ENCODE measurements at regions not wholly inside any gene's neighbourhood (a gene's known extent, or its start where the extent isn't known, plus 50 kb on each side); places are given as distances from the start of the nearest gene placed in this dataset.

DNA sequence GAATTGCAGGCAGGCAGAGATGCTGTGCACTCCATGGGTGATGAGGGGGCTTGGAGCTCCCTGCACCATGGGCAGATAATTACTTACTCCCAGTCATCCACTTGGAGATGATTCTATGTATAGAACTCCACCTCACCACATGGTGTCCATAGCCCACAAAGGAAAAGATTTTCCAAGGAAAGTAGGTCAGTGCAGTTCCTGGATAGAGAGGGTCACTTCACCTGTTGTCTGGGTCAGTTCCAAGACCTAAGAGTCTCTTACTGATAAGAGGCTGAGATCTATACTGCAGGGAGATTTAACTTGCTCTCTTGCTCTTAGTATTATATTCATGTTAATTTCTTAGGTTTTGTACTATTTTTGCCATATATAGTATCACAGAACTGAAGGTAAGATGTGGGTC, 113.9 kb upstream of the BRINP1 start:
- intact Hi-C loops (cut with micrococcal nuclease), result no loop called here
- H3K36me3 Mint-ChIP-seq, result no peaks in the 10 kb centered on the region
- CTCF ChIA-PET (ENCODE audit: partially characterized antibody), result no interaction called here

DNA sequence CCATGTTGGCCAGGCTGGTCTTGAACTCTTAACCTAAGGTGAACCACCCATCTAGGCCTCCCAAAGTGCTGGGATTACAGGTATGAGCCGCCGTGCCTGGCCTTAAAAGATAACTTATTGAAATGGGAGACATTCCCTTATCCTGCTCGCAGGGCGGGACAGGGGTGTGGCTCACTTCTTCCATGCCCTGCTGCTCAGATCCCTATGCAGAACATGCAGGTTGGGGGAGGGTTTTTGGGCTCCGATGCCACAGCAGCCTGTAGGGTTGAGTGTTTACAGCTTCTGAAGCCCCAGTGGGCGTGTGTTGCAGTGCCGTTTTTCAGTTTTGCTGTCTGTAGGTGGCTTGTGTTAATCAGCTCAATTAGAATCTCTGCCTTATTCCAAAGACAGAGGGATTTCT, 108.0 kb upstream of the BRINP1 start:
- intact Hi-C loops (cut with micrococcal nuclease), result no loop called here
- DNase-seq, result no peak
- H3K9me3 Mint-ChIP-seq, result peaks cover 0 to 8% (median 2%) of the 10 kb centered on the region in 8 donors
- H3K4me1 Mint-ChIP-seq, result no peaks in the 10 kb centered on the region
- no peak overlapping the region for H3K4me3 Mint-ChIP-seq
- Histone ChIP-seq H3K9me3 (ENCODE audit: control insufficient read depth in 1 of 2, low read length in 2 of 2) (no peaks in the 10 kb centered on the region), H3K36me3 (ENCODE audit: insufficient read depth, low read length) (no peaks in the 10 kb centered on the region), H3K27me3 (ENCODE audit: insufficient read depth, low read length) (no peaks in the 10 kb centered on the region), H3K4me3 (ENCODE audit: low read length in 2 of 2) (no peak overlapping the region), H3K4me1 (ENCODE audit: insufficient read depth, low read length) (no peaks in the 10 kb centered on the region), H3K27ac (ENCODE audit: low read depth, low read length) (no peak overlapping the region)
- ChIA-PET CTCF (ENCODE audit: partially characterized antibody) (no interaction called here), POLR2A (ENCODE audit: partially characterized antibody) (no interaction called here)
- no peaks in the 10 kb centered on the region for H3K36me3 Mint-ChIP-seq
- peaks cover 0 to 1% of the 10 kb centered on the region in 2 donors for H3K27me3 Mint-ChIP-seq
- H3K27ac Mint-ChIP-seq, result no peak overlapping the region

More for the DNA sequence above, 113.9 kb upstream of the BRINP1 start:
- Mint-ChIP-seq H3K27ac (no peak overlapping the region), H3K4me1 (no peaks in the 10 kb centered on the region), H3K4me3 (no peak overlapping the region), H3K27me3 (no peaks in the 10 kb centered on the region), H3K9me3 (peaks cover 0 to 7% (median 4%) of the 10 kb centered on the region in 8 donors)
- Histone ChIP-seq H3K4me1 (ENCODE audit: insufficient read depth, low read length) (no peaks in the 10 kb centered on the region), H3K4me3 (ENCODE audit: low read length in 2 of 2) (no peak overlapping the region), H3K36me3 (ENCODE audit: insufficient read depth, low read length) (no peaks in the 10 kb centered on the region), H3K9me3 (ENCODE audit: control insufficient read depth in 1 of 2, low read length in 2 of 2) (no peaks in the 10 kb centered on the region), H3K27ac (ENCODE audit: low read depth, low read length) (no peak overlapping the region), H3K27me3 (ENCODE audit: insufficient read depth, low read length) (no peaks in the 10 kb centered on the region)
- DNase-seq, result no peak
- POLR2A ChIA-PET (ENCODE audit: partially characterized antibody), result no interaction called here

DNA sequence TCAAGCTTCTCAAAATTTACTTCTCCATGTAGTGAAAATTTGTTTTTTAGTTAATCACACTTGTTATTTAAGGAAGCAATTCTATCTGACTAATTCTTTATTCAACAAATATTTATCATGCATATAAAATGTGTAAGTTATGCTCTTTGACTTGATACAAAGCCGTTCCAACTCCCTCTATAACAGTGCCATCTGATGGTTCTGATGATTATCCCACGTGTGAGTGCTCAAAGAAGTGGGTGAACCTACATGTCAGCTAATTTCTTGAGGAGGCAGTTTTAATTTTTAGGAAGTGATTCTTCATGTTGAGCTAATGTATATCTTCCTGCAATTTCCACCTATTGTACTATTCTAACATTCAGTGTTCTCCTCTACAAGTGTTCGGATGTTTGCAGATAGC, 88.8 kb upstream of the BRINP1 start:
- H3K4me3 ChIP-seq (ENCODE audit: low read length in 2 of 2), result no peak overlapping the region
- no peaks in the 10 kb centered on the region for H3K4me1 Mint-ChIP-seq
- ChIA-PET POLR2A (ENCODE audit: partially characterized antibody) (no interaction called here), CTCF (ENCODE audit: partially characterized antibody) (no interaction called here)
- no peaks in the 10 kb centered on the region for H3K4me1 ChIP-seq (ENCODE audit: insufficient read depth, low read length)
- no peaks in the 10 kb centered on the region for H3K36me3 ChIP-seq (ENCODE audit: insufficient read depth, low read length)
- H3K27me3 Mint-ChIP-seq, result no peaks in the 10 kb centered on the region
- peaks cover 0 to 11% (median 4%) of the 10 kb centered on the region in 8 donors for H3K9me3 Mint-ChIP-seq
- no peaks in the 10 kb centered on the region for H3K27me3 ChIP-seq (ENCODE audit: insufficient read depth, low read length)
- intact Hi-C loops (cut with micrococcal nuclease), result no loop called here
- H3K4me3 Mint-ChIP-seq, result no peak overlapping the region
- H3K9me3 ChIP-seq (ENCODE audit: control insufficient read depth in 1 of 2, low read length in 2 of 2), result no peaks in the 10 kb centered on the region
- H3K27ac ChIP-seq (ENCODE audit: low read depth, low read length), result no peak overlapping the region
- no peak overlapping the region for H3K27ac Mint-ChIP-seq
- no peaks in the 10 kb centered on the region for H3K36me3 Mint-ChIP-seq
- no peak for DNase-seq

DNA sequence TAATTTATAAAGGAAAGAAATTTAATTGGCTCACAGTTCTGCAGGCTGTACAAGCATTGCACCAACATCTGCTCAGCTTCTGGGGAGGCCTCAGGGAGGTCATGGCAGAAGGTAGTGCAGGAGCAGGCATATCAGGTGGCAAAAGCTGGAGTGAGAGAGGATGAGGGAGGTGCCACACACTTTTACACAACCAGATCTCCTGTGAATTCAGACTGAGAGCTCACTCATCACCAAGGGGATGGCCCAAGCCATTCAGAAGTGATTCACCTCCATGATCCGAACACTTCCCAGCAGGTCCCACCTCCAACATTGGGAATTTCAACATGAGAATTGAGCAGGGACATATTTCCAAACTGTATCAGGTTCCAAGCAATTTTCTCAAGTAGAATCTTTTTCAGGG, 84.7 kb upstream of the BRINP1 start:
- H3K27me3 Mint-ChIP-seq, result no peaks in the 10 kb centered on the region

DNA sequence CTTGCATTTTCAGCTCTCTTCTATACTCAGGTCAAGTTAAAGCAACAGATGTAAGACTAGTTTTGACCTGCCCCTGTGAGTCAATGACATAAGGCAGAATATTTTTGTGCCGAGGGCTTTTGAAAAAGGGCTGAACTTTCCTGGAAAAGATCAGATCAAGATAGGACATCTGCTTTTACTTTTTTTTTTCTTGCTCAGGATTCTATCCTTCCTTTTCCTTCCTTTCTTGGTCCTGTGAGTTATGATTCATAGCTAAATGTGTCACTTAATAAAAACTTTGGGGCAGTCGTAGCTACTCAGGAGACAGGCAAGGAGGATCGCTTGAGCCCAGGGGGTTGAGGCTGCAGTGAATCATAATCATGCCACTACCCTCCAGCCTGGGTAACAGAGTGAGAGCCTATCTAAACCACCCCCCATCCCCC, 84.3 kb upstream of the BRINP1 start:
- no peaks in the 10 kb centered on the region for H3K27me3 Mint-ChIP-seq
- ChIA-PET POLR2A (ENCODE audit: partially characterized antibody) (no interaction called here), CTCF (ENCODE audit: partially characterized antibody) (interaction anchor here (0.9 kb wide), 1 partner anchor 15 kb away, joined by 3 read pairs; no protein-coding TSS in a partner anchor)

More for the DNA sequence above, 84.7 kb upstream of the BRINP1 start:
- Histone ChIP-seq H3K4me1 (ENCODE audit: insufficient read depth, low read length) (no peaks in the 10 kb centered on the region), H3K27ac (ENCODE audit: low read depth, low read length) (no peak overlapping the region), H3K4me3 (ENCODE audit: low read length in 2 of 2) (no peak overlapping the region), H3K27me3 (ENCODE audit: insufficient read depth, low read length) (no peaks in the 10 kb centered on the region), H3K36me3 (ENCODE audit: insufficient read depth, low read length) (no peaks in the 10 kb centered on the region), H3K9me3 (ENCODE audit: control insufficient read depth in 1 of 2, low read length in 2 of 2) (no peaks in the 10 kb centered on the region)
- H3K4me3 Mint-ChIP-seq, result no peak overlapping the region
- H3K27ac Mint-ChIP-seq, result no peak overlapping the region
- peaks cover 0 to 11% (median 5%) of the 10 kb centered on the region in 8 donors for H3K9me3 Mint-ChIP-seq
- ChIA-PET CTCF (ENCODE audit: partially characterized antibody) (interaction anchor here (0.9 kb wide), 1 partner anchor 16 kb away, joined by 3 read pairs; no protein-coding TSS in a partner anchor), POLR2A (ENCODE audit: partially characterized antibody) (no interaction called here)
- H3K4me1 Mint-ChIP-seq, result no peaks in the 10 kb centered on the region
- DNase-seq, result no peak
- intact Hi-C loops (cut with micrococcal nuclease), result no loop called here
- H3K36me3 Mint-ChIP-seq, result no peaks in the 10 kb centered on the region

DNA sequence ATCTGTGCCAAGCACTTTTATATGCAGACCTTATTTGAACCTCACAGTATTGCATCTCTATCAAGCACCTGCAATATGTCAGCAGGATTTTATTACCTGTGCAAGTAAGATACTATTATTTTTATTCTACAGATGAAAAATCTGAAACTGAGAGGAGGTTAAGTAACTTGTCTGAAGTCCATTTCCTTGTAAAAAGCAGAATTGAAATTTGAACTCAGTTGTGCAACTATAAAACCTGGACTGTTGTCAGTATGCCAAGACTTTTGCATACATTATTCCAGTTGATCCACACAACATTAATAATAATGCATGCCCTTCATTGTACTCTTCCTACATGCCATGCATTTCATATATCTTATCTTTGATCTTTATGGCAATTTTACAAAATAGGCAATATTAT, 82.2 kb upstream of the BRINP1 start:
- DNase-seq, result no peak
- Mint-ChIP-seq H3K36me3 (no peaks in the 10 kb centered on the region), H3K4me3 (no peak overlapping the region), H3K27me3 (no peaks in the 10 kb centered on the region), H3K4me1 (no peaks in the 10 kb centered on the region), H3K9me3 (peaks cover 0 to 11% (median 4%) of the 10 kb centered on the region in 8 donors), H3K27ac (no peak overlapping the region)
- H3K27me3 ChIP-seq (ENCODE audit: insufficient read depth, low read length), result no peaks in the 10 kb centered on the region
- no peaks in the 10 kb centered on the region for H3K4me1 ChIP-seq (ENCODE audit: insufficient read depth, low read length)
- H3K27ac ChIP-seq (ENCODE audit: low read depth, low read length), result no peak overlapping the region
- intact Hi-C loops (cut with micrococcal nuclease), result no loop called here
- CTCF ChIA-PET (ENCODE audit: partially characterized antibody), result no interaction called here
- H3K9me3 ChIP-seq (ENCODE audit: control insufficient read depth in 1 of 2, low read length in 2 of 2), result no peaks in the 10 kb centered on the region
- H3K4me3 ChIP-seq (ENCODE audit: low read length in 2 of 2), result no peak overlapping the region
- H3K36me3 ChIP-seq (ENCODE audit: insufficient read depth, low read length), result no peaks in the 10 kb centered on the region
- POLR2A ChIA-PET (ENCODE audit: partially characterized antibody), result no interaction called here

More for the DNA sequence above, 84.3 kb upstream of the BRINP1 start:
- Histone ChIP-seq H3K27me3 (ENCODE audit: insufficient read depth, low read length) (no peaks in the 10 kb centered on the region), H3K27ac (ENCODE audit: low read depth, low read length) (no peak overlapping the region), H3K4me3 (ENCODE audit: low read length in 2 of 2) (no peak overlapping the region), H3K36me3 (ENCODE audit: insufficient read depth, low read length) (no peaks in the 10 kb centered on the region), H3K4me1 (ENCODE audit: insufficient read depth, low read length) (no peaks in the 10 kb centered on the region), H3K9me3 (ENCODE audit: control insufficient read depth in 1 of 2, low read length in 2 of 2) (no peaks in the 10 kb centered on the region)
- intact Hi-C loops (cut with micrococcal nuclease), result no loop called here
- no peak for DNase-seq
- Mint-ChIP-seq H3K36me3 (no peaks in the 10 kb centered on the region), H3K4me1 (no peaks in the 10 kb centered on the region), H3K9me3 (peaks cover 0 to 11% (median 5%) of the 10 kb centered on the region in 8 donors), H3K27ac (no peak overlapping the region), H3K4me3 (no peak overlapping the region)

DNA sequence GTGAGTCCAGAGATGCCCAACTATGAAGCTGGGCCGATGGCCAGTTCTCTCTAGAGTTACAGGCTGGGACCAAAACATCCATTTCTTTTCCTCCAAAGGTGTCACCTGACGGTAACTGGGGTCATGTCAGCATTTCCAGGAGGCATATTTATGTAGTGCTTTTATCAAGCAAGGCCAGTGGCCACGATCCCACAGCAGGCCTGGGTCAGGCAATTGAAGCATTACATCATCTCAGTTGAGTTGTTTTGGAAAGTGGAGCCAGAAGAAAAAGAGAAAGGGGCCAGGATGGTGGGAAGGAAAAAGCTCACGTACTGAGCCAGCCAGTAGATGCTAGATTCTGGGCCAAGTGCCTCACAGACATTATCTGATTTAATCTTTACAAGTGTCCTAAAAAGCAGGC, 73.9 kb upstream of the BRINP1 start:
- H3K27me3 ChIP-seq (ENCODE audit: insufficient read depth, low read length), result no peaks in the 10 kb centered on the region
- no peak overlapping the region for H3K4me3 ChIP-seq (ENCODE audit: low read length in 2 of 2)
- CTCF ChIA-PET (ENCODE audit: partially characterized antibody), result no interaction called here
- Mint-ChIP-seq H3K27me3 (no peaks in the 10 kb centered on the region), H3K4me3 (no peak overlapping the region), H3K27ac (no peak overlapping the region), H3K36me3 (no peaks in the 10 kb centered on the region), H3K9me3 (peaks cover 0 to 13% (median under 1%) of the 10 kb centered on the region in 8 donors), H3K4me1 (no peaks in the 10 kb centered on the region)
- no peaks in the 10 kb centered on the region for H3K36me3 ChIP-seq (ENCODE audit: insufficient read depth, low read length)
- no peak overlapping the region for H3K27ac ChIP-seq (ENCODE audit: low read depth, low read length)
- no peaks in the 10 kb centered on the region for H3K9me3 ChIP-seq (ENCODE audit: control insufficient read depth in 1 of 2, low read length in 2 of 2)
- intact Hi-C loops (cut with micrococcal nuclease), result no loop called here
- DNase-seq, result no peak
- H3K4me1 ChIP-seq (ENCODE audit: insufficient read depth, low read length), result no peaks in the 10 kb centered on the region
- POLR2A ChIA-PET (ENCODE audit: partially characterized antibody), result no interaction called here

DNA sequence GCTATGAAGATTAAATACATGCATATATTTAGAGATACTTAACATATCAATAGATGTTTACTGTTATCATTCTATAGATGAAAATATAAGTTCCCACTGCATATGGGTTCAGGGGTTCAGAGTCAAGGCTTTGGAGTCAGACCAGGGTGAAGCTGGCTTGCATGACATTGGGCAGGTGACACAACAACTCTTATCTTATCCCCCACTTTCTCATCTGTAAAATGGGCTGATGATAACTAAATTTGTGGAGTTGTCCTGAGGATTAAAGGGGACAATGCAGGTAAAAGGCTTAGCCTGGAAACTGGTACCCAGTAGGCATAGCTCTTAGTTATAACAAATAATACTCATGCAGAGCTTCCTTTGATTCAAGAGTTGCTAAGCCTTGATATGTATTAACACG, 72.6 kb upstream of the BRINP1 start:
- Histone ChIP-seq H3K27me3 (ENCODE audit: insufficient read depth, low read length) (no peaks in the 10 kb centered on the region), H3K9me3 (ENCODE audit: control insufficient read depth in 1 of 2, low read length in 2 of 2) (no peaks in the 10 kb centered on the region), H3K4me1 (ENCODE audit: insufficient read depth, low read length) (no peaks in the 10 kb centered on the region), H3K27ac (ENCODE audit: low read depth, low read length) (no peak overlapping the region), H3K4me3 (ENCODE audit: low read length in 2 of 2) (no peak overlapping the region), H3K36me3 (ENCODE audit: insufficient read depth, low read length) (no peaks in the 10 kb centered on the region)
- H3K9me3 Mint-ChIP-seq, result peaks cover 0 to 13% (median under 1%) of the 10 kb centered on the region in 8 donors
- no peak for DNase-seq
- no peaks in the 10 kb centered on the region for H3K4me1 Mint-ChIP-seq
- H3K36me3 Mint-ChIP-seq, result no peaks in the 10 kb centered on the region
- no peak overlapping the region for H3K27ac Mint-ChIP-seq
- intact Hi-C loops (cut with micrococcal nuclease), result no loop called here
- POLR2A ChIA-PET (ENCODE audit: partially characterized antibody), result no interaction called here
- CTCF ChIA-PET (ENCODE audit: partially characterized antibody), result no interaction called here
- H3K27me3 Mint-ChIP-seq, result no peaks in the 10 kb centered on the region
- H3K4me3 Mint-ChIP-seq, result no peak overlapping the region
